Tibial artery (tissue), 4 donors: ENCODE measurements at regions not wholly inside any gene's neighbourhood (a gene's known extent, or its start where the extent isn't known, plus 50 kb on each side); places are given as distances from the start of the nearest gene placed in this dataset.

Source experiments
- DNase-seq, 2 donors: peaks; one replicate each; pipeline ENCODE4 v3.0.0-alpha.2; 2019
- H3K27ac ChIP-seq, 2 donors: fragments of 200-600 bp; sonication (generic) in 1 of 2; 1 replicate in 1 of 2; 2 replicates in 1 of 2; pipeline ENCODE4 v1.5.1; 2018 to 2019; ENCODE audit warnings: mild to moderate bottlenecking in 1 of 2
- H3K27me3 ChIP-seq, 2 donors: fragments of 200-600 bp; sonication (generic) in 1 of 2; one replicate each; pipeline versions ENCODE4 v1.5.1 to v1.6.0; 2016 to 2019
- H3K36me3 ChIP-seq, 3 donors: fragments of 200-600 bp; sonication (generic) in 2 of 3; one replicate each; pipeline ENCODE4 v1.5.1; 2016 to 2019; ENCODE audit warnings: mild to moderate bottlenecking in 2 of 3
- H3K4me1 ChIP-seq, 4 donors: fragments of 200-600 bp; sonication (generic) in 2 of 4; 1 replicate in 3 of 4; 2 replicates in 1 of 4; pipeline ENCODE4 v1.5.1; 2016 to 2019
- H3K4me3 ChIP-seq, 2 donors: fragments of 200-600 bp; sonication (generic) in 1 of 2; 1 replicate in 1 of 2; 2 replicates in 1 of 2; pipeline ENCODE4 v1.5.1; 2018 to 2019; ENCODE audit warnings: mild to moderate bottlenecking in 2 of 2
- H3K9me3 ChIP-seq, 3 donors: fragments of 200-600 bp; sonication (generic) in 1 of 3; one replicate each; pipeline ENCODE4 v1.5.1; 2016 to 2019
- intact Hi-C: fragments of 100-400 bp; cut with DNase I; formaldehyde crosslinking; loops from one replicate; pipeline ENCODE4 v1.15.0; 2023; ENCODE audit warnings: low total_unique reads
- TF ChIP-seq, protein P1 (sequence below), 2 experiments: fragments of 200-600 bp in 1 of 2; fragments of 450-650 bp in 1 of 2; IDR thresholded peaks; one replicate each; pipeline ENCODE4 v1.5.1; 2017 to 2019; ENCODE audit warnings: antibody characterized with exemption in 2 of 2, mild to moderate bottlenecking in 1 of 2, moderate library complexity in 1 of 2

GRCh38 chr1:24983006-24983680, 53.1 kb upstream of the RUNX3 start:
- Histone ChIP-seq H3K4me3 (no peak overlapping the region), H3K36me3 (no peaks in the 10 kb centered on the region), H3K9me3 (no peaks in the 10 kb centered on the region), H3K27ac (no peak overlapping the region), H3K27me3 (peaks cover 0 to 19% of the 10 kb centered on the region in 2 donors), H3K4me1 (no peaks in the 10 kb centered on the region)
- TF ChIP-seq, protein P1, sequence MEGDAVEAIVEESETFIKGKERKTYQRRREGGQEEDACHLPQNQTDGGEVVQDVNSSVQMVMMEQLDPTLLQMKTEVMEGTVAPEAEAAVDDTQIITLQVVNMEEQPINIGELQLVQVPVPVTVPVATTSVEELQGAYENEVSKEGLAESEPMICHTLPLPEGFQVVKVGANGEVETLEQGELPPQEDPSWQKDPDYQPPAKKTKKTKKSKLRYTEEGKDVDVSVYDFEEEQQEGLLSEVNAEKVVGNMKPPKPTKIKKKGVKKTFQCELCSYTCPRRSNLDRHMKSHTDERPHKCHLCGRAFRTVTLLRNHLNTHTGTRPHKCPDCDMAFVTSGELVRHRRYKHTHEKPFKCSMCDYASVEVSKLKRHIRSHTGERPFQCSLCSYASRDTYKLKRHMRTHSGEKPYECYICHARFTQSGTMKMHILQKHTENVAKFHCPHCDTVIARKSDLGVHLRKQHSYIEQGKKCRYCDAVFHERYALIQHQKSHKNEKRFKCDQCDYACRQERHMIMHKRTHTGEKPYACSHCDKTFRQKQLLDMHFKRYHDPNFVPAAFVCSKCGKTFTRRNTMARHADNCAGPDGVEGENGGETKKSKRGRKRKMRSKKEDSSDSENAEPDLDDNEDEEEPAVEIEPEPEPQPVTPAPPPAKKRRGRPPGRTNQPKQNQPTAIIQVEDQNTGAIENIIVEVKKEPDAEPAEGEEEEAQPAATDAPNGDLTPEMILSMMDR (IDR thresholded peaks at IDR 0.05): no peak
- intact Hi-C loops: no loop called here
- DNase-seq: no peak

DNA sequence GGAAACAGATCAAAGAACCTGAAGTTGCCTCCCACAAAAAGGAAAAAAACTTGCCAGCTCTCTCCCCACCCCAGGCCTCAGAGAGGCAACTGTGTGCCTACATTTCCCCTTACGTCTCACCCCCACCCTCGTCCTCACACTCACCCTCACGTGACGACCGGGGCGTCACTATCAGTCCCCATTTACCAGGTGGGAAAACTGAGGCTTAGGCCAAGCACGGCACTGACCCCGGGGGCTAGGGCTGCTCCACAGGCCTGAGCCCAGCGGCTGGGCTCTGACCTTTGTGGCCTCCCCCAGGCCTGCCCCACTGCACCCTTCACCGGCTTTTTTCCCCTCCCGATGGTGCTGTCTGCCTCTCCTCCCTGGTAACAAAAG, 51.5 kb upstream of the RUNX3 start:
- peaks cover 0 to 24% of the 10 kb centered on the region in 2 donors for H3K27me3 ChIP-seq
- intact Hi-C loops: no loop called here
- TF ChIP-seq, protein P1 (IDR thresholded peaks at IDR 0.05): no peak
- no peak overlapping the region for H3K4me3 ChIP-seq
- no peaks in the 10 kb centered on the region for H3K4me1 ChIP-seq
- no peak overlapping the region for H3K27ac ChIP-seq
- no peak for DNase-seq
- H3K36me3 ChIP-seq: no peaks in the 10 kb centered on the region
- peaks cover 0 to 2% (median under 1%) of the 10 kb centered on the region in 3 donors for H3K9me3 ChIP-seq

DNA sequence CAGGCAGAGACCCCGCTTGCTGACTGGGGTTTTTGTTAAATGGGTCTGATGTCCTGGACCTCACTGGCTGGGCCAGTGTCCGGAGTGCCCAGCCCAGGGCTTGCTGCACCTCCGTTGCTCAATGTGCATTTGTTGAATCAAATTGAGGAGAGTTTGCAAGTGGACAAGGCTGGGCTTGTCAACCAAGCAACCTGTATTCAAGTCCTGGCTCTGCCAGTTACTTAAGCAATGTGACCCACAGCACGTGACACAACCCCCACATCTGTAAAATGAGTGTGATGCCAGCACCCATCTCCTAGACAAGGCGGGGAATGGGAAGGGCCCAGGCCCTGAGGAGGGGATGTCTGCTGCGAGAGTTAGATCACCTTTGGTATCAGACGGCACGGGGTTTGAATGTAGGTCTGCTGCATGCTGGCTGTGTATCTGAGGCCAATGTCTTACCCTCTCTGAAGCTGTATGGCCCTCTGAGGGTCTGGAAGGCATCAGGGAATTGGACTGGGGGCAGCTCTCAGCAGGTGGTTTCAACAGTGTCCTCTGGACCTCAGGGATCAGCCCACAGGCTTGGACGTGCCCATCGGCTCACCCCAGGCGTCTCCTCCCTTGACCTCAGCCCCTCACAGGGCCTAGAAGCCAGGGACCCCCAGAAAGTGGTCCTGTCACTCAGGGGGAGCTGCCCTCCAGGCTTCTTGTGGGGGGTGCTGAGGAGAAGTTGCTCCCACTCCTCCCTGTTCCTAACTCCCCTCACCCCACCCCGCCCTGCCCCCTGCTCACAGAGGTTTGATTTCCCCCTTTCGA, 51.0 kb upstream of the RUNX3 start:
- Histone ChIP-seq H3K4me3 (no peak overlapping the region), H3K9me3 (peaks cover 0 to 7% (median 6%) of the 10 kb centered on the region in 3 donors)

More for the DNA sequence above, 51.0 kb upstream of the RUNX3 start:
- TF ChIP-seq, protein P1 (IDR thresholded peaks at IDR 0.05): no peak
- intact Hi-C loops: no loop called here
- no peaks in the 10 kb centered on the region for H3K4me1 ChIP-seq
- H3K27ac ChIP-seq: no peak overlapping the region
- H3K36me3 ChIP-seq: no peaks in the 10 kb centered on the region
- H3K27me3 ChIP-seq: peaks cover 0 to 24% of the 10 kb centered on the region in 2 donors
- DNase-seq: no peak
